Occipital lobe (tissue), 1 donor: ENCODE measurements at regions not wholly inside any gene's neighbourhood (a gene's known extent, or its start where the extent isn't known, plus 50 kb on each side); places are given as distances from the start of the nearest gene placed in this dataset.

Source experiments
- DNase-seq: peaks from one replicate; lab custom pipeline; 2025; lab: John Stamatoyannopoulos, UW

DNA sequence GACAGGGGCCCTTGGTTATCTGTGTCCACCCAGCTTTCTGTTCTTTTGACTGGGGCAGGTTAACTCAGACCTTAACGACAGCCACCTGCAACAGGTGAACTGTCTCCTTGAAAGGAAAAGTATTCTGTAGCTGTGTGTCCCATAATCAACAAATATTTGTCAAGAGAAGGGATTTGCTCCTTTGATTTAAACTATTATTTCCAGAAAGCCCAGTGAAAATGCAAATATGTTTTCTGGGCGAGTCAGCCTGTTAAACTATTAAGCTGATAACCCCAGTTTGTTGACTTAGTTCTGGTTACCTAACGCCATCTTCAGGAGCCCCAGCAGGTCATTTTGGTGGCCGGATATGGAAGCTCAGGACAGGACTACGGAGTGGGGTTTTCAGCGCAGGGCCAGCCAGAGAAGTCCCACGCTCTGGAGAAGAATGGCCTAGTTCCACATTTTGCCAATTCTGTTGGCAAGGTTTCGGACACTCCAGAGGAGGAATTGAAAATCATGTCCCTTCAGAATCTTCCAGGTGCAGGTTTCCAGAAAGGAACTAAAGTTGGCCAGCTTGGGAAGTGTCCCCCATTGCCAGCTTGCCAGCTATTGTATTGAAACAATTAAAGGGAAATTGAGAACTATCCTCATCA, 54.5 kb downstream of the ADRA2A start:
- no peak for DNase-seq

DNA sequence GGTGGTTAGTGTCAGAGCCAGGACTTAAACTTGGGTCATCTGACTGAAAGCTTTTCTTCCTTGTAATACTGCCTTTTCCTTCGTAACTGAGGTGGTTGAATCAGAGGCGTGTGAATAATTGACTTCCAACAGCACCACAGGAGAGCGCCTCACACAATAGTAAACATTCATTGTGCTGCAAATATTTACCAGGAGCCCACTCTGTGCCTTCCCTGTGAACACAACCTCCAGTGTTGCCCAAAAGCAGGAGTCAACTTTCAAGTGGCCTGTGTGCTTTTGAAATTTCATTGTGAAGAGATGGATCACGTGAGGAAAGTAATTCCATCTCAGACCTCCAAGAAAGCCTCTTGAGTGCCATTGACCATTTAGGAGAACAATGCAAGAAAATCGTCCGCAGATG, 60.2 kb downstream of the ADRA2A start:
- no peak for DNase-seq

DNA sequence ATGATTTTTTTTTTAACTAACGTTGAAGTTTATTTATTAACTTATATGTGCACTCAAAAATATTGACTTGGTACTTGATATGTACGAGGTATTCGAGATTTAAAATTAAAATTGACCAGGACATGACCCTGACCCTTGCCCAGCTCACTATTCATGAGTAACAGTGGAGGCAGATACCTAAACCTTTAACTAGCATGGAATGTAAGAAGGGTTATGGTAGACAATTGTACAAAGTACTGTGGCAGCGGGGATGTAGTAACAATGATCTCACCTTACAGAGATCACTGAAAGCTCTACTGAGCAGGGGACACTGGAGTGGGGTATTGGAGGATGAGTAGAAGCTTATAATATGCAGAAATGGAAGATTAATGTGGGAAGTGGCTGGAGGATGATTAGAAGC, 60.8 kb downstream of the ADRA2A start:
- no peak for DNase-seq

DNA sequence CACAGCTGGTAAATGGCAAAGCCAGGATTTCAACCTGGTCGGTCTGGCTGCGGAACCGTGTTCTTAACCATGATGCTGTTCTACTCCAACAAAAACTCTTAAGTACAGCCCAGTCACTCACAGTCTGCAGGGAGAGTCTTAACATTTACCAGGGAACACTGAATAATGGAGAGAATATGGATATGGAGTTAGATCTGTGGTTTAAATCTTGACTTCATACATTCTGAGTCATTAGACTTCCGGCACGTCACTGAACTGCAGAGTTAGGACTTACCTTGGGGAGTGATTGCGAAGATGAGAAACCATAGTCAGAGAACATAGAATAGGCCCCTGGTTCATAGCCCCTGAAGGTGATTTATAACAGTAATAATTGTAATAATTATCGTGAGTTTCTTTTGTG, 61.7 kb downstream of the ADRA2A start:
- no peak for DNase-seq

DNA sequence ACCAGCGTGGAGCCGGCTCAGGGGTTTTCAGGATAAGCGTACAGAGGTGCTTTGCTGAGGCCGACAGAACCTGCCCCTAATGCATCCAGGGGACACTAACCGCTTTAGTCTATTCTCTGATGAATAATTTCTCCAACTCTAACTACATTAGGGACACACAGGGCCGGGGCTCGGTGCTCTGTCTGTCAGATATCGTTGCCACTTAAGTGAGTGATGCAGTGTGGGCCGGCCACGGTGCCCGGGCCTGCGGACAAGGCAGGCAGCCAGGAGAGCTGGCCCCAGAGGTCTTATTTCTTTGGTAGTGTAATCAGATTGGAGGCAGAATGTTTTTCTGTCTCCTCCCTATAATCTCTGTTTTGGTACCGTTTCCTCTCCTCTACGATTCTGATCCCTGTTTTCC, 62.7 kb downstream of the ADRA2A start:
- DNase-seq = no peak

DNA sequence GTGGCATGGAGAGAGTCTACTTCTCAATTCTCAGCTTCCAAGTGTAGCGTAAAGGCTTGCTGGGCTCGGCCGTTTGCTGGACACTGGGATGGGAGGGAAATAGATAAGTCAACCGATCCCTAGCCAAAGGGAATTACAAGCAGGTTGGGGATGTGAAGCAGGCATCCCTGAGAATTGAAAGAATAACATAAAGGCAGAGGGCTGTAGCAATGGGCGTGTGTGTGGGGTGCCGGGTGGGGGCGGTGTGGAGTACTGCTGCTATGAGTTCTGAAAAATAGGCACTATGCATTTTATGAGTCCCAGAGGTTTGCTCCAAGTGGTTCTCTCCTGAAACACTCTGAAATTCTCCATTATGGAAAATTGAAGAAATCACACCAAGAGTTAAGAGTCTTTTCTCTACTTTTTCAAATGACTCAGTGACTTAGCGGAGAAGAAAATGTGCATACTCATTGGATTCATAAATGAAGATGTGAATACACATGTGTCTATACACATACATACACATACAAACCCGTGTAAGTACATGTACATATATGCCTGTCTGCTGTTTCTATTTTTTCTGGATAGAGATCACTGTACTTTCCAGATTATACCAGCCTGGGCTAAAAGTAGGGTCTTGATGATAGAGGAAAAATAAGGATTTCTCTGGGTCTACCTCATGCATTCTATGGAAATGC, 65.4 kb downstream of the ADRA2A start:
- DNase-seq = no peak

DNA sequence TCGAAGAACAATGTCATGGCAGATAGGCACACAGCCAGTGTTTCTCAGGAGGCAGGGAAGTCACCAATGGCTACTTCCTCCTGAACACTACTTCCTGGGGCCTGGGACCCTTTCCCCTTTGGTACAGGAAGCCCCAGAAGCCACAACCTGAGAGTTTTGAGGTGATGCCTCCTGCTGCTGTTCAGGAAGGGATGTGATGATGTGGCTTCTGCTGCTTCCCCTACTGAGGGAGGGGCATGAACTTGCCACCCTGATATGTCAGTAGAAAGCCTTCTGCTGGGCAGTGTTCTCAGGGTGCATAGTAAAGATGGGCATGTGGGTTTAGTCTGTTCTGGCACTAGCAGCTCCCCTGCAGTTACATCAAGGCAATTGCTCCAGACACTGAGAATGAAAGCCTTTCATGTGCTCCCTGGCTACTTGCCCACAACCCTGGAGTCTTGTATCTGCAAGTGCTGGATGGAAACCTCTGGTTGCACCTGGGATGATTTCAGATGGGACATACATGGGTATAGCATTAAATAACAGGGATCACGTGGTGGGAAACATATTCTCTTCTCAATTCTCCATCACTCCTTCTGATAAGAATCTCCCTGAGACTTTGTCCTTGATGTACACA, 69.3 kb downstream of the ADRA2A start:
- no peak for DNase-seq

DNA sequence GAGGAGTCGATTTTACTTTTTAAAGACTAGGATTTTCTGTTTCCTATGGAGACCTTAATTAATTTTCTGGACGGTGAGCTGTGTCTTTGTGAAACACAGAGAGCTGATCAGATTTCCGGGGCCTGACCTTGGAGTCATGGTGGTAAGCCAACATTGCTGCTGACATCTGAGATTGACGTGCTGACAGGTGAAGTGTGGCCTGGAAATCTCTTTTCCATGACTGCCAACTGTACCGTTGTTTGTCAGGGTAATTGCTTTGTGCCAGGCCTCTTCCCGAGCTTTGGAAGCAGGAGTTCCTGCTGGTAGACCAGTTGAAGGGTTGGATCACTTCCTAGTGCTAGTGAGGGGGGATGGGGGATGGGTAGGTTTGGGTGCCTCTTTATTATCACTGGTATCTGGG, 71.2 kb downstream of the ADRA2A start:
- DNase-seq = no peak

DNA sequence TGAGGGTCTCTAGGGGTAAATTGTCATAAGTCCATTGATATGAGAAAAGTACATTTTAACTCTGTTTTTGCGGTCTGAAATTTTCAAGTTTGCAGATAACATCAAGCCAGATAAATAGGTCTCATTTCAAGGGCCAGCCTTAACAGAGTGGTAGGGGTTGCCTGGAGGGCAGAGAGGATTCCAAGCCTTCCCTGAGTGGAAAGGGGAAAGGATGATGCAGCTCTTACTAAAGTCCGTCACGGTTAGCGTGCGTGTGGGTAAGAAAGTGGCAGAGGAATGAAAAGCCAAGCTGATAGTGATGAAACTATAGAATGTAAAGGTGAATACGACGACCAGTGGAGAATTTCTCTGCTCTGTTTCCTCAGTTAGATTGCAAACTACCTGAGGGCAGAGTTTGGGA, 71.6 kb downstream of the ADRA2A start:
- no peak for DNase-seq

DNA sequence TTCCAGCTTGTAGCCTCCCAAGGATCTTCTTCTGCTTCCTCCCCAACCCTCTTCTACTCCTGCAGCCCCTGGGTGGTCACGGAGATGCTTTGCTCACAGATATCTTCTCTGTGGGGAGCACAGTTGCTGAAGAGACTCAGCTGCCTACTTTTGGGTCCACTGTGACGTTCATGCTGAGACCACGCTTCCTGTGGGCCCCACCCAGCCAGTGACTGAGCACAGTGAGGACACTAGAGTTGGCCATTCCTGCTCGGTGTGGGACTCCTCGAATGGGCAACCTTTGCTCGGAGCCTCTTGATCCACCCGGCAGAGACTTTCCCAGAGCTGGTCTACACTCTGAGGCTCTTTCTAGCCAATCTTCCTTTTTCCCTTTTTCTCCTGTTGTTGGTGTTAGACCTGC, 73.9 kb downstream of the ADRA2A start:
- no peak for DNase-seq

DNA sequence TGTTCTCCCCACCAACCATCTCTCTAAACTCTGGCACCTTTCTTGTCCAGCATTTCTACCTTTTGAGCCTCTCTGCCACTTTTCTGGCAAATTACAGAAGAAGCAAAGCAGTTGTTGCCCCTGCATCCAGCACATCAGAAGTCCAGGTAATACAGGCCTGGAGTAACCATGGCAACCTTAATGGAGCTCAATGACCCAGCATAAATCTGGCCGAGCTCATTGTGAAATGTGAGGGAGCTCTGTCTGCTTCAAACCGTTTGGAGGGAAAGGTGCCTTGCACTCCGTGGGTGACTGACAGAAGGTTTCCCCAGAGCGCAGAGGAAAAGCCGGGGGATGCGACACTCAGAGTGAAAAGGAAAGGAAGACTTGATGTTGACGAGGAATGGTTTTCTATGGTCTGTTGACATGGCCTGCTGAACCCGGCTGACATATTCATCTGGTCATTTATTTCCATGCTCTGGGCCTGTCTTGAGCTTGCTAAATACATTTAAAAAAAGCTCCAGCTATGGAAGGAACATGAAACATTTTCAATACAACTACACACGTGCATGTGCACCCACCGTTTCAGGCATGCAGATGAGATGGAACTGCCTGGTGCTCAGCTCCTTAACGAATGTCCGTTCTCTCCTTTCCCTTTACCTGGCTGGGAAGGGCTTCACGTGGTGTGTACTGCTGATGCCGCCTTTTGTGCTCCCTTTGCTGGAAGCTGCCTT, 74.9 kb downstream of the ADRA2A start:
- DNase-seq = no peak

DNA sequence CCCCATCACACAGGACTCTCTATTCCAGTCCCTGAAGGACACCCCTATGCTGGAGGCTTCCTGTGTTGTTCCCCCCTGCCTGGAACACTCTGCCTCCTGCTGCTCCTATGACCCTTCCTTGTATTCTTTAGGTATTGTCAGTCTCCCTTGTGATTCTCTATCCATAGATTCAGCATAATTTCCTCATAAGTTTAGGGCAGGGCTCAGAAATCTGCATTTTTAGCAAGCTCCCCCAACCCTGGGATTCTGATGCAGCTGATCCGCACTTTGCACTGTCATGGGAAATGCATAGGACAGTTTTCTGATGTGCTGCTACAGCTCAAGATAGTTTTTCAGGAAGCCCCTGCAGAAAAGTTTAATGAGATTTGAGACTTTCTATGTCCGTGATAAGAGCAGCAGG, 79.9 kb downstream of the ADRA2A start:
- DNase-seq = no peak

DNA sequence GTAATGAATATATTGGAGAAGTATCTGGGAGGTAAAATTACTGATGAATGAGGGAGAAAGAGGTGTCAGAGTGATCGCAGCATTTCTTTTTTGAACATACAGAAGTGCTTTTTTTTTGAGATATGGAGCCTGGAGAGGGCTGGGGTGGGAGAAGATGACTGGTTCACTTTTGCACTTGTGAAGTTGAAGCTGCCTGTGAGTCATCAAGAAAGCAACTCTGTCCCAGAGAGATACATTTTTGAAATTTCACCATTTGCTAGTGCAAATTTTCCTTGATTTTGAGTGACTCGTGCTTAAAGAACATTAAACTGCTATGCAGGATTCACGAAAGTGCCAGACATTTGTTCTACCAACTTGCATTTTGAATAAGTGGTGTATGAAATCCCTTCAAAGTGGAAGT, 81.8 kb downstream of the ADRA2A start:
- no peak for DNase-seq

DNA sequence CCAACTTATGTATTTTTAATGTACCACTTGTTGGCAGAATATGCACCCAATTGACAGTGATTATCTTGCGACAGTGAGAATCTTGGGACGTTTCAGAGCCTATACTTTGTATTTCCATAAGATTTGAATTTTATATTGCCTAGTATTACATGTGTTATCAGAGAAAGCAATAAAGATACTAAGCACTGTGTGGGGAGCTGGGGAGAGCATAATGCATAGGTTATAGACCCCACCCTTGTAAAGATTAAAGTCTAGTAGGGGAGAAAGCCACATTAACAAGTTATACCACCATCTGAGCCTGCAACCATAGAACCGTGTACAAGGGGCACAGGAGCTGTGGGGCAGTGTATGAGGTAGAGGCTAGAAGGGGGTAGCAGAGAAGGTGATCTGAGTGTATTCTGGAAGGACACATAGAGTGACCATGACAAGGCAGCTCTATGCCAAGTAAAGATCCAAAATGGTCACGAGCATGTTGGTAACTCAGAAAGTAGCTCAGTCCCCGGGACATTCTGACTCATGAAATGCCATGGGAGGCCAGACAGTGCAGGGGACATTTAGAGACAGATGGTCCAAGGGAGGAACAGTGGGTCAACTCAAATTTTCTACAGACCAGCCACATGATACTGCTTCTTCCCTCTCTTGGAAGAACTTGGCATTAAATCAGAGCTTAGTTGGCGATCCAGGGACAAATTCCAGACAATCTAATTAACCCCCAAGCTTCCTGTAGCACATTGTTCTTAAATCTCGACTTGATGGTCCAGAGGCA, 84.5 kb downstream of the ADRA2A start:
- no peak for DNase-seq

DNA sequence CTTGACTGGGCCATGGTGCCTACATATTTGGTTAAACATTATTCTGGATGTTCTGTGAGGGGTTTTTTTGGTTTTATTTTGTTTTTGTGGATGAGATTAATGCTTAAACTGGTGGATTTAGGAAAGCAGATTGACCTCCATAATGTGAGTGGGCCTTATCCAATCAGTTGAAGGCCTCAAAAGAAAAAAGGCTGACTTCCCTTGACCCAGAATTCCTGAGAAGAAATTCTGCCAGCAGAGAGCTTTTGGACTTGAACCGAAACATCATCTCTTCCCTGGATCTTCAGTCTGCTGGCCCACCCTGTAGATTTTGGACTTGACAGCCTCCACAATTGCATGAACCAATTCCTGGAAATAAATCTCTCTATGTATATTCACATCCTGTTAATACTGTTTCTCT, 94.4 kb downstream of the ADRA2A start:
- DNase-seq = no peak

DNA sequence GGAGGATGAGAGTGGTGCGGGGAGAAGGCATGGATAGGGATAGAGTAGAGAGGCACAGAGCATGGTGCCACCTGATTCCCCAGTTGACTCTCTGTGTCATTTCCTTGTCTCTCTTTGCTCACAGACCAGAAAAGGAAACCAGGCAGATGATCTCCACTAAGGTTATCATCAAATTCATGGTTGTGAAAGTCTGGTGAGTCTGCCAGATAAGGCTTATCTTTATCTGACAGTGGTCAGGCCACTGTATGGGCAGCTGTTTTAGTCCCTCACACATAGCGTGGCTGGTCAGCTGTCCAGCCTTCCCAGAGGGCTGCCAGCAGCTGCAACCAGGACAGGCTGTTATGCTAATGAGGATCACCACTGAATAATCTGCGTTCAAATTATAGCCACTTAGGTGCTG, 99.0 kb downstream of the ADRA2A start:
- no peak for DNase-seq

DNA sequence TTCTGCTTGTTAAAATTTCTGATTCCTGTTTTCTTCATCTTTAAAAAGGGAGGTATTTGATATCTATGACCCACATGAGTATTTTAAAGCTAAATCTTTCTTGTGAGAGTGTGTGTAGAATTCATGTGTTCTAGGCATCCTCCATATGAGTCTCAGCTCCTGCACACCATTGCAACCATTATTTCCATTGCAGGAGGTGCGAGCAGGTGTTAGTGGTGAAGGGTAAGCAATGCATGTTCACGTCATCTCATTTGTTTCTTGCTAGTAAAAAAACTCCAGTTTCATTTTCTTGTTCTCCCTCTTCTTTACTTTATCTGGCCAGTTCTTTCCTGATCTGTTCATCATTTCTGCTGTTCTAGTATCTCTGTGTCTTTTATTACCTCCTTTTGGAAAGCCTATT, 100.5 kb downstream of the ADRA2A start:
- DNase-seq = no peak

DNA sequence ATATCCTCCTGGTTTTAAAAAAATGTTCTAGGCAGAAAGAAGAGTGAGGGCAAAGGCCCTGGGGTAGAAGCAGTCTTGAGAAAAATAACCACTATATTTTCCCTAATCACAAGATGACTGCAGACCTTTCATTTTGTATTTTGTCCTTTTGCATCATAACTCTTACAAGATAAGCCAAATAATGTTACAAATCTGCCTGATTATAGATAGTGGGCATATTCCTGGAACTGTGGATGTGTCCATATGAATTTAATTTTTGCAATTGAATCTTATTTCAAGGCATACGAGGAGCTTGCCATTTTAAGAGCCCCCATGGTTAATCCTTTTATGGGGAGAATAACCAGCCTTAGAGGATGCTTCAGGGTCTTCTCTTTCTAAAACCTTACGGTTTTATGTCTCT, 102.7 kb downstream of the ADRA2A start:
- DNase-seq = no peak

DNA sequence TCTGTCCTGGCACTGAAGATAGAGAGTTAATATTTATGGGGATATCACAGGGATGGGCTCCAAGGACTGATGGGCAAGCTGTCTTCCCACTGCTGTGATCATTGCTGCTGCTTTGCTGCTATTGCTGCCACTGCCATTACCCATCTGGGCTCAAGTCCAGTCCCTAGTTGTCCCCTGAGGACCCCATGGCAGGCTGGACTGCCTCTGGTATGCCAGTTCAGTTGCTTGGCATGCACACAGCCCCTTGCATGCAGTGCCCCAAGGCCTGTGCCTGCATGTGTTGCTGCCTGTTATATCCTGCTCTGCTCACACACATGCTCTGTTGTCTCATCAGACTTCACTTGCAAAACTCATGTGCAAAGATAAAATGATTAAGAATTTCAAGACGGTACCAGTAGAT, 109.5 kb downstream of the ADRA2A start:
- no peak for DNase-seq

DNA sequence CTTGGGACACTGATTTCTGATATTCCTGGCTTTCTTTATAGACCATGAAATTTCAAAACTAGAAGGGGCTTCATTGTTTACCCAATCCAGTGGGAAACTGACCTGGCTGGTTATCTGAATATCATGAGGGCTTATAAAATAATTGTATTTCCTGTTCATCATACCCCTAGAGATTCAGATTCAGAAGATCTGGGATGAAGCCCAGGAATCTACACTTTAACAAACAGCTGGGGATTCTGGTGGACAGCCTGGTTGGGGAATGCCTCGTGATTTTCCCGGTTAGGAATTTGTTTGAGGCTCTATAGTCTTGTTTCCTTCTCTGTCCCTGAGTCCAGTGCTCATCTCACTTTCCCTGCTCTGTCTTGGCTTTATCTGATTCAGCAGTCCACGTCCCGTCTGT, 110.3 kb downstream of the ADRA2A start:
- DNase-seq = no peak

DNA sequence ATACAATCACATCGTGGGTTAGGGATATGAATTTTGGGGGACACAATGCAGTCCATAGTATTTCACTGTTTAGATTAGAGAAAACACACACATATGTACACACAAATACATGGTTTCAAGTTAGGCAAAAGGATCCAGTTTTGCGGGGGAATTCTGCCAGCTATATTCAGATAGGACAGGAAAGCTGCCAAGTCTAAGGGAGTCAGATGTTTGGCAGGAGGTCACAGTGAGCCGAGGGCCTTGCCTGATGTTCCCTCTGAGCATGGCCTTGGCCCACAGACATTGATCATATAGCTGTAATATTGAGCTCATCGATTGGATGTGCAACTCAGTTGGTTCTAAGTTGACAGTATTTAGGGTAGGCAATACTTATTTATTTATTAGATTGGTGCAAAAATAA, 122.8 kb downstream of the ADRA2A start:
- no peak for DNase-seq
